Muscle of leg (tissue), 3 donors: ENCODE measurements at regions not wholly inside any gene's neighbourhood (a gene's known extent, or its start where the extent isn't known, plus 50 kb on each side); places are given as distances from the start of the nearest gene placed in this dataset.

Experiments used
- DNase-seq: peaks from one replicate; pipeline ENCODE4 v3.0.0; 2013
- H3K27ac ChIP-seq: one replicate; pipeline ENCODE4 v1.5.1; 2013; ENCODE audit warnings: mild to moderate bottlenecking, low read length, control low read depth
- H3K27me3 ChIP-seq: one replicate; pipeline ENCODE4 v1.6.1; 2013; ENCODE audit warnings: low read length; ENCODE audit not compliant: control insufficient read depth, insufficient read depth
- H3K36me3 ChIP-seq: one replicate; pipeline ENCODE4 v1.6.1; 2013; ENCODE audit warnings: low read length; ENCODE audit not compliant: control insufficient read depth, insufficient read depth
- H3K4me1 ChIP-seq: one replicate; pipeline ENCODE4 v1.6.1; 2013; ENCODE audit warnings: low read length; ENCODE audit not compliant: control insufficient read depth, insufficient read depth
- H3K4me3 ChIP-seq: one replicate; pipeline ENCODE4 v1.5.1; 2013; ENCODE audit warnings: low read length, control low read depth
- H3K9me3 ChIP-seq: replicated peaks from 2 replicates; pipeline ENCODE4 v1.6.1; 2013; ENCODE audit warnings: low read depth, low read length; ENCODE audit not compliant: control insufficient read depth
- WGBS: methylation state at CpG from one replicate; pipeline ENCODE4 v1.1.5; 2013; ENCODE audit warnings: missing lambda C conversion rate; ENCODE audit not compliant: insufficient coverage; 5-methylcytosine and 5-hydroxymethylcytosine counted together

GRCh38 chr9:126111556-126111955 lies 215.1 kb upstream of the MVB12B start:
- 76% methylated on average over 5 of the region's 5 CpGs for WGBS
- no peak overlapping the region for H3K27ac ChIP-seq
- H3K4me3 ChIP-seq: no peak overlapping the region
- H3K36me3 ChIP-seq: no peaks in the 10 kb centered on the region
- no peak for DNase-seq
- no peaks in the 10 kb centered on the region for H3K9me3 ChIP-seq
- peaks cover 17% of the 10 kb centered on the region for H3K27me3 ChIP-seq
- no peaks in the 10 kb centered on the region for H3K4me1 ChIP-seq

- WGBS: 80% methylated on average over 1 of the region's 11 CpGs
- Histone ChIP-seq H3K27ac (no peak overlapping the region), H3K4me1 (no peaks in the 10 kb centered on the region), H3K27me3 (peaks cover 20% of the 10 kb centered on the region), H3K9me3 (no peaks in the 10 kb centered on the region), H3K4me3 (no peak overlapping the region), H3K36me3 (no peaks in the 10 kb centered on the region)
- no peak for DNase-seq
These were observed 214.4 kb upstream of the MVB12B start for GRCh38 chr9:126112135-126112720.

- H3K36me3 ChIP-seq: no peaks in the 10 kb centered on the region
- H3K9me3 ChIP-seq: no peaks in the 10 kb centered on the region
- H3K4me1 ChIP-seq: no peaks in the 10 kb centered on the region
- no peak for DNase-seq
- H3K4me3 ChIP-seq: no peak overlapping the region
- H3K27me3 ChIP-seq: peaks cover 20% of the 10 kb centered on the region
- no peak overlapping the region for H3K27ac ChIP-seq
- WGBS: 61% methylated on average over 2 of the region's 2 CpGs
These were observed 213.5 kb upstream of the MVB12B start for GRCh38 chr9:126113176-126113575.

- no peak for DNase-seq
These were observed 212.7 kb upstream of the MVB12B start for GRCh38 chr9:126113756-126114408.

GRCh38 chr9:126114409-126114760 lies 212.2 kb upstream of the MVB12B start:
- Histone ChIP-seq H3K4me1 (no peaks in the 10 kb centered on the region), H3K4me3 (no peak overlapping the region), H3K27ac (no peak overlapping the region), H3K36me3 (no peaks in the 10 kb centered on the region), H3K27me3 (peaks cover 15% of the 10 kb centered on the region), H3K9me3 (no peaks in the 10 kb centered on the region)
- DNase-seq: no peak
- WGBS: 64% methylated on average over 3 of the region's 10 CpGs

More at GRCh38 chr9:126113756-126114408, 212.7 kb upstream of the MVB12B start:
- Histone ChIP-seq H3K4me1 (no peaks in the 10 kb centered on the region), H3K36me3 (no peaks in the 10 kb centered on the region), H3K27ac (no peak overlapping the region), H3K9me3 (no peaks in the 10 kb centered on the region), H3K4me3 (no peak overlapping the region), H3K27me3 (peaks cover 19% of the 10 kb centered on the region)
- WGBS: 96% methylated on average over 5 of the region's 17 CpGs

- Histone ChIP-seq H3K27me3 (peaks cover 15% of the 10 kb centered on the region), H3K27ac (no peak overlapping the region), H3K4me3 (no peak overlapping the region), H3K4me1 (no peaks in the 10 kb centered on the region), H3K9me3 (no peaks in the 10 kb centered on the region), H3K36me3 (no peaks in the 10 kb centered on the region)
- DNase-seq: no peak
- 81% methylated on average over 8 of the region's 12 CpGs for WGBS
These were observed 211.7 kb upstream of the MVB12B start for GRCh38 chr9:126114850-126115460.

GRCh38 chr9:126116351-126117157 lies 210.1 kb upstream of the MVB12B start:
- WGBS: 72% methylated on average over 14 of the region's 17 CpGs
- peaks cover 15% of the 10 kb centered on the region for H3K27me3 ChIP-seq
- no peaks in the 10 kb centered on the region for H3K36me3 ChIP-seq
- H3K4me3 ChIP-seq: no peak overlapping the region
- no peak for DNase-seq
- no peaks in the 10 kb centered on the region for H3K9me3 ChIP-seq
- no peak overlapping the region for H3K27ac ChIP-seq
- H3K4me1 ChIP-seq: no peaks in the 10 kb centered on the region

- DNase-seq: no peak
These were observed 209.5 kb upstream of the MVB12B start for GRCh38 chr9:126117158-126117425.

GRCh38 chr9:126117631-126118030 lies 209.0 kb upstream of the MVB12B start:
- Histone ChIP-seq H3K36me3 (no peaks in the 10 kb centered on the region), H3K27me3 (peaks cover 10% of the 10 kb centered on the region), H3K9me3 (no peaks in the 10 kb centered on the region), H3K4me3 (no peak overlapping the region), H3K4me1 (no peaks in the 10 kb centered on the region), H3K27ac (no peak overlapping the region)
- 81% methylated on average over 9 of the region's 9 CpGs for WGBS
- no peak for DNase-seq

More at GRCh38 chr9:126117158-126117425, 209.5 kb upstream of the MVB12B start:
- Histone ChIP-seq H3K4me3 (no peak overlapping the region), H3K4me1 (no peaks in the 10 kb centered on the region), H3K9me3 (no peaks in the 10 kb centered on the region), H3K27me3 (peaks cover 15% of the 10 kb centered on the region), H3K27ac (no peak overlapping the region), H3K36me3 (no peaks in the 10 kb centered on the region)
- WGBS: 94% methylated on average over 2 of the region's 4 CpGs

- DNase-seq: no peak
- no peaks in the 10 kb centered on the region for H3K4me1 ChIP-seq
- no peaks in the 10 kb centered on the region for H3K9me3 ChIP-seq
- no peaks in the 10 kb centered on the region for H3K36me3 ChIP-seq
- WGBS: 59% methylated on average over 3 of the region's 6 CpGs
- H3K27ac ChIP-seq: no peak overlapping the region
- no peak overlapping the region for H3K4me3 ChIP-seq
- peaks cover 13% of the 10 kb centered on the region for H3K27me3 ChIP-seq
These were observed 206.9 kb upstream of the MVB12B start for GRCh38 chr9:126119731-126120130.
